NCI-H2196 (cell line): ENCODE measurements at regions not wholly inside any gene's neighbourhood (a gene's known extent, or its start where the extent isn't known, plus 50 kb on each side); places are given as distances from the start of the nearest gene placed in this dataset.
"Not testable (repeated sequence)": the region's sequence is repeated elsewhere in the genome, so short reads cannot be mapped to it uniquely, and the experiment has no call there.

Experiments
- DNase-seq: peaks from one replicate; lab custom pipeline; 2025; ENCODE audit not compliant: unreplicated experiment; lab: John Stamatoyannopoulos, UW

DNA sequence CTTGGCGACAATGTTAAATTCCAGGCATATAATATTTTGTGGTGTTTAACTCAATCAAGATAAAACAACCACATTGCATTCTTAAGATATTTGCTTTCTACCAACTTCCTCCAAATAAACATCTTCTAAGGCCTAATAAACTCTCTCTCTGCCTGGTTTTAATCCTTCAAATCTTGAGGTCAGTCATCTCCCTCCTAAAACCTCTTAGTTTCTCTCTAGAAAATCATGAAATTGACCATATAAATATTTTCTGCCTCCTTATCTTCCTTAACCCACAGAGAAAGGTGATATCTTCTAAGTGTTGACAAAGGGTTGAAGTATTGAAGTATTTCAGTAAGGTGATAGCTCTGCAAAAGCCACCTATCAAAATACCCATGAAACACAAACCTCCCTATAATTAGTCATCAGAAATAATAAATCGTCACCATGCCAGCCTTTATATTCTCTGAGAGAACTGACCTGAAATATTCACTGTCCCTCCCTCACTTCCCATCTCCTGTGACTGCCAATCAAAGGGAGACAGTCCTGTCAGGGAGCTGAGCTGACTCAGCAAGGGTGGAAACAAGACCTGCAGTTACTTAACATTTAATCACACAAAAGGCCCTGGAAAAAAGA, 1261.1 kb downstream of the ROBO1 start:
- no peak for DNase-seq

GRCh38 chr3:78507196-78507984, 1260.4 kb downstream of the ROBO1 start:
- DNase-seq = no peak

DNA sequence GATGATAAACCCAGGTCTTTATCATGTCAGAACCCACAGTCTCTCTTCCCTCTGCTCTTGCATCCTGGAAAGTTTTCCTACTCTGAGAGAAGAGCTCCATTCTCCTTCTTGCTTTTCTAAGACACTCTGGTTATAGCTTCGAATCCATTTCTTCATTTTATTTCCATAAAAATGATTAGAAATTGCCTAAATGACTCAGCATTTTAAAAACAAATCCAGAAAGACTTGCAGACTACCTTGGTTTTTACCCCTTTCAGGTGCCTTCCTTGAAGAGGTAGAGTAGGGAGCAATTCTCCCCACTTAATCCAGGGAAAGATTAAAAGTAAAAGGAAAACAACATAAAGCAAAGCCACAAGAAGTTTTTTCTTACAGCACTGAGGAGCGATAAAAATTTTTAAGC, 1256.0 kb downstream of the ROBO1 start:
- DNase-seq = no peak

DNA sequence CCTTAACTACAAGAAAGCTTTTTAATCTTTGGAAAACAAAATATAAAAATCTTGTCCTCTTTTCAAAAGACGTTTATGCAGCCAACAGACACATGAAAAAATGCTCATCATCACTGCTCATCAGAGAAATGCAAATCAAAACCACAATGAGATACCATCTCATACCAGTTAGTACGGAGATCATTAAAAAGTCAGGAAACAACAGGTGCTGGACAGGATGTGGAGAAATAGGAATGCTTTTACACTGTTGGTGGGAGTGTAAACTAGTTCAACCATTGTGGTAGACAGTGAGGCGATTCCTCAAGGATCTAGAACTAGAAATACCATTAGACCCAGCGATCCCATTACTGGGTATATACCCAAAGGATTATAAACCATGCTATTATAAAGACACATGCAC, 1255.0 kb downstream of the ROBO1 start:
- not testable (repeated sequence) for DNase-seq

DNA sequence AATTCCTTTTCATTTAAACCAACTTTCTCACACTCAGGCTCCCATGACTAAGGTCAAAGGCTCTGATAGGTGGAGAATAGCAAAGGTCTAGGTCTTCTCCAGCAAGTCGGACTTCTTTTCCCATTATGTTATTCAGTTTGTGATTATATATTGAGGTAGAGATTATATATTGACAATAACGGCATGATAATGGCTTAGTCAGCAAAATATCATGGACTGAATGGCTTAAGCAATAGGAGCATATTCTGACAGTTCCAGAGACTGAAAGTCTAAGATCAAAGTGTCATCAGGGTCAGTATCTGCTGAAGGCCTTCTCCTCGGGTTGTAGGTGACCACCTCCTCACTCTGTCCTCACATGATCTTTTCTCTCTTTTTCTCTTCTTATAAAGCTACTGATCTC, 1251.4 kb downstream of the ROBO1 start:
- no peak for DNase-seq

GRCh38 chr3:78516937-78517336, 1250.9 kb downstream of the ROBO1 start:
- DNase-seq = no peak

- no peak for DNase-seq
These were observed 1249.8 kb downstream of the ROBO1 start for GRCh38 chr3:78517965-78518364.

DNA sequence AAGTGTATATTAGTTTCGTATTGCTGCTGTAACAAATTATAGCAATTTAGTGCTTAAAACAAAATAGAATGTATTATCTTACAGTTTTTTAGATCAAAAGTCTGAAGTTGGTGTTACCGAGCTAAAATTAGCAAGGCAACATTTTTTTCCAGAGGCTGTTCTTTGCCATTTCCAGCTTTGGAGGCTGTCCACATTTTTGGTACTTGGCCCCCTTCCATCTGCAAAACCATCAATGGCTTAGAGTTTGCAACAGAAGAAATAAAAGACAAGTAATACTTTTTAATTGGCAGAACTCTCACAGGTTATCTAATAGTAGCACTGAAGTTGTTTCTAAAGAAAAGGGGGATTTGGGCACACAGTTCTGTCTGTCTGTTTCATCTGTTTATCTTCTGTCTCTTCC, 1248.5 kb downstream of the ROBO1 start:
- no peak for DNase-seq

GRCh38 chr3:78529601-78530000, 1238.2 kb downstream of the ROBO1 start:
- DNase-seq = no peak

DNA sequence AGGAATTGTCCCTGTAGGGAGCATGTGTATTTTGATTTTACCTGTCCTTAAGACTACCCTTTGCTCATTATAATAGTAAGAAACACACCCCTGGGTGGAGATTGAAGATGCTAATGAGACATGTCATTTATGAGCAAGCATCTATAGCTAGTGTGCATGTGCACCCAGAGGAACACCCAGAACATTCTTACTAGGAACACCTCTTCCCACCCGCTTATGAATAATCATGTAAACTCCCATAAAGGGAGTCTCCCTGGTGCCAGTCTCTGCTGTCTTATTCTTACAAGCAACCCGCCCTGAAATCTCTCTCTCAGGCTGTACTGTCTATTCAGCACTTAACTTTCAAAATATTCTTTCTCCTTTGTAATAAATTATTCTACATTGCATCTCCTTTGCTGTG, 1227.3 kb downstream of the ROBO1 start:
- no peak for DNase-seq

- DNase-seq = no peak
These were observed 1222.0 kb downstream of the ROBO1 start for GRCh38 chr3:78545827-78546226.
